ENCODE measurements at regions not wholly inside any gene's neighbourhood (a gene's known extent, or its start where the extent isn't known, plus 50 kb on each side); places are given as distances from the start of the nearest gene placed in this dataset.
"Not testable (repeated sequence)": the region's sequence is repeated elsewhere in the genome, so short reads cannot be mapped to it uniquely, and the experiment has no call there.

- no peak for TF ChIP-seq CTCF (IDR thresholded peaks at IDR 0.05; ENCODE audit: insufficient read depth, low read length, poor library complexity, severe bottlenecking)
- Histone ChIP-seq H3K27me3 (ENCODE audit: control insufficient read depth, insufficient read depth, low read length) (no peaks in the 10 kb centered on the region), H3K4me3 (ENCODE audit: low read depth, low read length) (no peak overlapping the region), H3K36me3 (ENCODE audit: control insufficient read depth, insufficient read depth, low read length) (no peaks in the 10 kb centered on the region)
- DNase-seq (ENCODE audit: low read depth) = peak; percentile 38
Observed at GRCh38 chr6:51049983-51050877, 231.6 kb downstream of the TFAP2B start.

GRCh38 chr6:51052716-51053115, 234.0 kb downstream of the TFAP2B start:
- DNase-seq (ENCODE audit: low read depth); H3K4me3 ChIP-seq (ENCODE audit: low read depth, low read length); H3K36me3 ChIP-seq (ENCODE audit: control insufficient read depth, insufficient read depth, low read length); H3K27me3 ChIP-seq (ENCODE audit: control insufficient read depth, insufficient read depth, low read length): not testable (repeated sequence)

DNA sequence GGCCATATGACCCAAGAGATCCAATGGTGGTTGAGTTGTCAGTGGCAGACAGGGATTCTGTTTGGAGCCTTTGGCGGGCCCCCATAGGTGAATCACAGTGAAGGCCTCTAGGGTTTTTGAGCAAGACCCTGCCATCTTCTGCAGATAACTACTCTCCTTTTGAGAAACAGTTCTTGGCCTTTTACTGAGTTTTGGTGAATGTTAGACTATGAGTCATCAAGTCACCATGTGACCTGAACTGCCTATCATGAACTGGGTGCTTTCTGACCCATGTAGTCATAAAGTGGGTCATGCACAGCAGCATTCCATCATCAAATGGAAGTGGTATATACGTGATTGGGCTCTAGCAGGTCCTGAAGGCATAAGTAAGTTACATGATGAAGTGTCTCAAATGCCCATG, 236.6 kb downstream of the TFAP2B start:
- H3K27me3 ChIP-seq (ENCODE audit: control insufficient read depth, insufficient read depth, low read length); DNase-seq (ENCODE audit: low read depth); H3K4me3 ChIP-seq (ENCODE audit: low read depth, low read length); H3K36me3 ChIP-seq (ENCODE audit: control insufficient read depth, insufficient read depth, low read length): not testable (repeated sequence)

GRCh38 chr6:51057296-51057695, 238.6 kb downstream of the TFAP2B start:
- DNase-seq (ENCODE audit: low read depth) = no peak
- no peak for TF ChIP-seq CTCF (IDR thresholded peaks at IDR 0.05; ENCODE audit: insufficient read depth, low read length, poor library complexity, severe bottlenecking)
- H3K4me3 ChIP-seq (ENCODE audit: low read depth, low read length) = no peak overlapping the region
- no peaks in the 10 kb centered on the region for H3K36me3 ChIP-seq (ENCODE audit: control insufficient read depth, insufficient read depth, low read length)
- no peaks in the 10 kb centered on the region for H3K27me3 ChIP-seq (ENCODE audit: control insufficient read depth, insufficient read depth, low read length)

GRCh38 chr6:51060262-51060762, 241.6 kb downstream of the TFAP2B start:
- DNase-seq (ENCODE audit: low read depth) = no peak
- H3K27me3 ChIP-seq (ENCODE audit: control insufficient read depth, insufficient read depth, low read length) = no peaks in the 10 kb centered on the region
- TF ChIP-seq CTCF (IDR thresholded peaks at IDR 0.05; ENCODE audit: insufficient read depth, low read length, poor library complexity, severe bottlenecking) = no peak
- H3K36me3 ChIP-seq (ENCODE audit: control insufficient read depth, insufficient read depth, low read length) = no peaks in the 10 kb centered on the region
- no peak overlapping the region for H3K4me3 ChIP-seq (ENCODE audit: low read depth, low read length)

DNA sequence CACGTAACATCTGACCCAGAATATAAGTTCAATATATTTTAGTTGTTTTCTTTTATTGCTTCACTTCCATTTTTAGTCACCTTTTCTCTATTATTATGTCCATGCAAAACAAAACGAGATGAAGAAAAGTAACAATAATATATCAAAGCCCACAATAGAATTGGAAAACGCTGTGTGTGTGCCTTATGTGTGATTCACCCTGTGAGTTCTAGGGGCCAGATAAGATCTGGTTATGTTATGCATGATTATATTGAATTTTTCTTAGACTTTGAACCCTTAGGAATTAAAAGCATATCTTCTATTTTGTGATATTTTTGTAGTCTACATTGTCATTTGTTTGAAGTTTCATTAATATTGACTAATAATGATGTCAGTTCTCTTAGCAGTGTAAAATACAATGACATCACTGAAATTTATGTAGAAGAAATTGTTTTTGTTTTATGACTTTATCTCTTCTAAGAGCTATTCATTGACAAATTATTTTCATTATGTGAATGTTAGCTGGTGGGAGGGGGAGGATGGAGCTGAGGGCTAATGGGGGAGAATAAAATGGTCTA, 243.6 kb downstream of the TFAP2B start:
- Histone ChIP-seq H3K4me3 (ENCODE audit: low read depth, low read length) (no peak overlapping the region), H3K27me3 (ENCODE audit: control insufficient read depth, insufficient read depth, low read length) (no peaks in the 10 kb centered on the region), H3K36me3 (ENCODE audit: control insufficient read depth, insufficient read depth, low read length) (no peaks in the 10 kb centered on the region)
- DNase-seq (ENCODE audit: low read depth) = no peak
- TF ChIP-seq CTCF (IDR thresholded peaks at IDR 0.05; ENCODE audit: insufficient read depth, low read length, poor library complexity, severe bottlenecking) = no peak
